ENCODE measurements at regions not wholly inside any gene's neighbourhood (a gene's known extent, or its start where the extent isn't known, plus 50 kb on each side); places are given as distances from the start of the nearest gene placed in this dataset.
"Not testable (repeated sequence)": the region's sequence is repeated elsewhere in the genome, so short reads cannot be mapped to it uniquely, and the experiment has no call there.

DNA sequence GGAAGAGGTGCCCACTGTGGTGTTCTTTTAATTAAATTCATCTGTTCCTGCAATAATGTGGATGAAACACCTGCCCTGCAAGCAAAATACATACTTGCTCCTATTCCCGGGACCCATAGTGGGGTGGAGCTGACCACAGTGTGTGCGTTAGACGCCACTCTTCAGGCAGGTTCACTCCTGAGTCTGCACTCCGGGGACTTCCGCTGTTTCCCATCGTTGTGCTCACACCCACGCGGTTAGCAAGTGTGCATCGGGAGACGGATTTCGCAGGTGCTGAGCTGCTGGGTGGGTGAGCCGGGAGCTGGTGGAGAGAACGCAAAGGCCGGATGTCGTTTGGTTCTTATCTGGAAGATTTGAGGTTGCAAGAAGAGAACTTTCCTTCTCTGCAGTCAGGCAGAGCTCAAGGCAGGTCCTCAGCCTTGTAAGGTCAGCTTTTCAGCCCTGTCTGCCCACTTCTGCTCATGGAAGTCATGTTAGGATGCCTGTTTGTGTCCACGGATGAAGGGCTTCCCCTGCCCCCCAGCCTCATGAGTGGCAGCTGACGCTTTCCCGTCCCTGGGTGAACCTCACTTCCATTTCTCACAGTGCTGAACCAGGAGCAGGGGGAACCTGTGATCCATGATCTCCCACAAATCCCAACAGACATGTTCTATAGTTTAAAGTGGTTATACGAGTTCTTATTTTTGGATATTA lies 193.3 kb upstream of the SULF2 start:
- H3K4me3 ChIP-seq (ENCODE audit: low read depth, low read length, poor library complexity, severe bottlenecking); CTCF ChIA-PET; intact Hi-C loops (cut with micrococcal nuclease; ENCODE audit: unreplicated experiment); H3K27me3 ChIP-seq (replicated peaks; ENCODE audit: insufficient read depth, low read depth, low read length, poor library complexity); H3K36me3 ChIP-seq (ENCODE audit: insufficient read depth, low read length, poor library complexity, severe bottlenecking); DNase-seq (ENCODE audit: low spot score); H3K27ac ChIP-seq (ENCODE audit: low read depth, low read length, poor library complexity, severe bottlenecking); H3K4me1 ChIP-seq (ENCODE audit: insufficient read depth, low read length, poor library complexity, severe bottlenecking); H3K9me3 ChIP-seq (ENCODE audit: low read depth, low read length, poor library complexity, severe bottlenecking); BruUV-seq (replicated peaks); POLR2A ChIA-PET (ENCODE audit: low non-redundant PET): not testable (repeated sequence)

DNA sequence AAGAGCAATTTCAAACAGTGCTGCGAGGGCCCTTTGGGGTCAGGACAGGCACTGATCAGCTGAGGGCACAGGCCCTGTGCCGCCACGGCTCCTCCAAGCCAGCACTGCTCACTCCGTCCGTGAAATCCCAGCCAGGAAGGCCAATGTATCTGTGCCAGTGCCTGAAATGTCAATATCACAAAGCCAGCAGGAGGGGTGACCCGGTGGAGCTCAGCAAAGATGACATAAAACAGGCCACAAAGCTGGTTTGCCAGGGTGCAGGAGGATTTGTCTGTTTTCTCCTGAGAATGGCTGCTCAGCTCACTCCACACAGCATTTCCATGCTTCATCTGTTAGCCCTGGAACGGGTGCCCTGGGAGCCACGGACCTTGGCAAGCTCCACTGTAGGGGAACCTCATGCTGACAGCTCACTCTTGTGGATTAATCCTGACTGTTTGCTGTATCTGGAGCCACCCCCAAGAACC lies 192.5 kb upstream of the SULF2 start:
- H3K27ac ChIP-seq (ENCODE audit: low read depth, low read length, poor library complexity, severe bottlenecking); H3K4me1 ChIP-seq (ENCODE audit: insufficient read depth, low read length, poor library complexity, severe bottlenecking); CTCF ChIA-PET; H3K27me3 ChIP-seq (replicated peaks; ENCODE audit: insufficient read depth, low read depth, low read length, poor library complexity); intact Hi-C loops (cut with micrococcal nuclease; ENCODE audit: unreplicated experiment); DNase-seq (ENCODE audit: low spot score); H3K36me3 ChIP-seq (ENCODE audit: insufficient read depth, low read length, poor library complexity, severe bottlenecking); BruUV-seq (replicated peaks); H3K9me3 ChIP-seq (ENCODE audit: low read depth, low read length, poor library complexity, severe bottlenecking); H3K4me3 ChIP-seq (ENCODE audit: low read depth, low read length, poor library complexity, severe bottlenecking); POLR2A ChIA-PET (ENCODE audit: low non-redundant PET): not testable (repeated sequence)

DNA sequence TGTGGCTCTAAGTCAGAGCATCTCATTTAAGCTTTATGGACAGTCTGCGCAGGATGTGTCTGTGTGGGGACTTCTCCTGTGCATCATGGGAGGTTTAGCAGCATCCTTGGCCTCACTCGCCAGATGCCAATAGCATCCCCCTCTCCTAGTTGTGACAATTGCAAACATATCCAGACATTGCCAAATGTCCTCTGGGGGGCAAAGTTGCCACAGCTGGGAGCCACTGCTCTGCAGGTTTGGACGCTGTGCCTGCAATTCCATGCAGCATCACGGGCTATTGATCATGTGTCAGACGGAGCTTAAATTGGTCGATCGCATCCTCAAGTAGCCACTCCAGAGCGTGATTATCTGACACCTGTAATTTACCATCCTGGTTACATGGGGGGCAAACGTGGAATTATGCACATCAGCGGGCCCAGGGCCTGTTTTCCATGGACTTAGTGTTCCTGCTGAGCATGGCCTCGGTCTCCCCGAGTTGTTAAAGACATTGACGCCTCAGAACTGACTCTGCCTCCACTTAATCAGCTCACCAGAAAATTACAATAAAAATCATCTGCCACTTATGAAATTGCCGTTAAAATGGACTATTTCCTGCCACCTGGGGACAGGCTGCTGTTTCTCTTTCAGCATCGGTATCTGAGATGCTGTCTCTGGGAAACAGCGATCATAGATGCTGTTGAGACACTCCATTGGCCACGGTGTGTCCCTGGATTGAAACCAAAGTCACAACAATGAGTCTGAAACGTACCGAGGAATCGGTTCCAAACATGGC lies 191.9 kb upstream of the SULF2 start:
- H3K9me3 ChIP-seq (ENCODE audit: low read depth, low read length, poor library complexity, severe bottlenecking); H3K27ac ChIP-seq (ENCODE audit: low read depth, low read length, poor library complexity, severe bottlenecking); H3K36me3 ChIP-seq (ENCODE audit: insufficient read depth, low read length, poor library complexity, severe bottlenecking); POLR2A ChIA-PET (ENCODE audit: low non-redundant PET); H3K4me1 ChIP-seq (ENCODE audit: insufficient read depth, low read length, poor library complexity, severe bottlenecking); BruUV-seq (replicated peaks); CTCF ChIA-PET; intact Hi-C loops (cut with micrococcal nuclease; ENCODE audit: unreplicated experiment); H3K27me3 ChIP-seq (replicated peaks; ENCODE audit: insufficient read depth, low read depth, low read length, poor library complexity); DNase-seq (ENCODE audit: low spot score); H3K4me3 ChIP-seq (ENCODE audit: low read depth, low read length, poor library complexity, severe bottlenecking): not testable (repeated sequence)

DNA sequence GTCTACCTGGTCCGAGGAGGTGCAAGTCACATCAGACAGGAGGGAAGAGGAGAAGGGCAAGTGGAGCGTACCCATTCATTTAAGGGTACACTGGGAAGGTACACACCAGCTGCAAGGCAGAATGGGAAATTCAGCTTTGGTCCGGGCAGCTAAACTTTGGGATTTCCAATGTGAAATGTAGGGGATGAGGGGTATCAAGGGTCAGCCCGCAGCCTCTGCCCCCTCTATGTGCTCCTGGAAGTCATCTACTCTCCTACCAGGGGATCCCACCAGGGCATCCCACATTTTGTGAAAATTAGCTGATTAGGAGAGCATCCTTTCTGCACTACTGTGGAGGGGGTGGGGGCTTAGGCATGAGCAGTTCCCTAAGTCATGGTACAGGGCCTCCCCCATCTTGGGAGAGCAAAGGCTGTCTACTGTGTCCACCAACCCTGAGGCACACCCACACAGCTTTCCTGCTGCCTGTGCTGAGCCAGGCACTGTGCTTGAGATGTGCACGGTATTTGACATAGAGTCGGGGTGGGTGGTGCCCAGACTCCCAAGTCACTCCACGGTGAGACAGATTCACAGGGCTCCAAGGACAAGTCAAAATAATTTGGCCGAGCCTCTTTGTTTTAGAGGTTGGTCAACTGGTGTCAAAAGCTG lies 189.1 kb upstream of the SULF2 start:
- no TSS peak for BruUV-seq (replicated peaks)
- no peak for DNase-seq (ENCODE audit: low spot score)
- ChIA-PET POLR2A (ENCODE audit: low non-redundant PET) (no interaction called here), CTCF (no interaction called here)
- peaks cover 4% of the 10 kb centered on the region for H3K4me1 ChIP-seq (ENCODE audit: insufficient read depth, low read length, poor library complexity, severe bottlenecking)
- no peaks in the 10 kb centered on the region for H3K36me3 ChIP-seq (ENCODE audit: insufficient read depth, low read length, poor library complexity, severe bottlenecking)
- no peaks in the 10 kb centered on the region for H3K9me3 ChIP-seq (ENCODE audit: low read depth, low read length, poor library complexity, severe bottlenecking)
- H3K27ac ChIP-seq (ENCODE audit: low read depth, low read length, poor library complexity, severe bottlenecking) = no peak overlapping the region
- no peak overlapping the region for H3K4me3 ChIP-seq (ENCODE audit: low read depth, low read length, poor library complexity, severe bottlenecking)
- no peak for TF ChIP-seq EZH2 (IDR thresholded peaks at IDR 0.05; ENCODE audit: borderline replicate concordance, low read depth, low read length, poor library complexity, severe bottlenecking)
- TF ChIP-seq, protein P1, sequence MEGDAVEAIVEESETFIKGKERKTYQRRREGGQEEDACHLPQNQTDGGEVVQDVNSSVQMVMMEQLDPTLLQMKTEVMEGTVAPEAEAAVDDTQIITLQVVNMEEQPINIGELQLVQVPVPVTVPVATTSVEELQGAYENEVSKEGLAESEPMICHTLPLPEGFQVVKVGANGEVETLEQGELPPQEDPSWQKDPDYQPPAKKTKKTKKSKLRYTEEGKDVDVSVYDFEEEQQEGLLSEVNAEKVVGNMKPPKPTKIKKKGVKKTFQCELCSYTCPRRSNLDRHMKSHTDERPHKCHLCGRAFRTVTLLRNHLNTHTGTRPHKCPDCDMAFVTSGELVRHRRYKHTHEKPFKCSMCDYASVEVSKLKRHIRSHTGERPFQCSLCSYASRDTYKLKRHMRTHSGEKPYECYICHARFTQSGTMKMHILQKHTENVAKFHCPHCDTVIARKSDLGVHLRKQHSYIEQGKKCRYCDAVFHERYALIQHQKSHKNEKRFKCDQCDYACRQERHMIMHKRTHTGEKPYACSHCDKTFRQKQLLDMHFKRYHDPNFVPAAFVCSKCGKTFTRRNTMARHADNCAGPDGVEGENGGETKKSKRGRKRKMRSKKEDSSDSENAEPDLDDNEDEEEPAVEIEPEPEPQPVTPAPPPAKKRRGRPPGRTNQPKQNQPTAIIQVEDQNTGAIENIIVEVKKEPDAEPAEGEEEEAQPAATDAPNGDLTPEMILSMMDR (conservative IDR thresholded peaks at IDR 0.05; ENCODE audit: low read depth, low read length) = no peak
- no peaks in the 10 kb centered on the region for H3K27me3 ChIP-seq (replicated peaks; ENCODE audit: insufficient read depth, low read depth, low read length, poor library complexity)
- intact Hi-C loops (cut with micrococcal nuclease; ENCODE audit: unreplicated experiment) = no loop called here

Measured in A673 (cell line).